Subcutaneous abdominal adipose tissue (tissue), 5 donors: ENCODE measurements at regions not wholly inside any gene's neighbourhood (a gene's known extent, or its start where the extent isn't known, plus 50 kb on each side); places are given as distances from the start of the nearest gene placed in this dataset.
"Not testable (repeated sequence)": the region's sequence is repeated elsewhere in the genome, so short reads cannot be mapped to it uniquely, and the experiment has no call there.

Experiments used
- H3K27ac ChIP-seq: one replicate; pipeline ENCODE4 v1.7.0; 2013; ENCODE audit warnings: low read depth, mild to moderate bottlenecking, inconsistent platforms, low read length, moderate library complexity
- H3K27me3 ChIP-seq, 5 donors: one replicate each; pipeline ENCODE4 v1.7.0; 2013; ENCODE audit warnings: low read length in 5 of 5, inconsistent platforms in 1 of 5; ENCODE audit not compliant: control insufficient read depth in 5 of 5, insufficient read depth in 4 of 5
- H3K36me3 ChIP-seq, 5 donors: one replicate each; pipeline ENCODE4 v1.7.0; 2013; ENCODE audit warnings: low read length in 5 of 5; ENCODE audit not compliant: control insufficient read depth in 5 of 5, insufficient read depth in 5 of 5
- H3K4me1 ChIP-seq, 5 donors: one replicate each; pipeline ENCODE4 v1.7.0; 2013; ENCODE audit warnings: low read length in 5 of 5, mild to moderate bottlenecking in 3 of 5, moderate library complexity in 1 of 5; ENCODE audit not compliant: control insufficient read depth in 5 of 5, insufficient read depth in 5 of 5
- H3K4me3 ChIP-seq, 5 donors: one replicate each; pipeline ENCODE4 v1.7.0; 2013; ENCODE audit warnings: low read length in 5 of 5, low read depth in 1 of 5
- H3K9ac ChIP-seq, 5 donors: one replicate each; pipeline ENCODE4 v1.7.0; 2013; ENCODE audit warnings: low read length in 5 of 5, mild to moderate bottlenecking in 4 of 5, moderate library complexity in 3 of 5
- H3K9me3 ChIP-seq, 5 donors: one replicate each; pipeline ENCODE4 v1.7.0; 2013; ENCODE audit warnings: low read length in 5 of 5; ENCODE audit not compliant: control insufficient read depth in 5 of 5
- donor health status: healthy.
- donor health status: healthy.
- donor health status: healthy.
- donor health status: healthy.
- donor health status: healthy.

- no peaks in the 10 kb centered on the region for H3K36me3 ChIP-seq
- H3K9ac ChIP-seq: no peak overlapping the region
- no peak overlapping the region for H3K4me3 ChIP-seq
- peaks cover 27 to 55% (median 41%) of the 10 kb centered on the region in 5 donors for H3K27me3 ChIP-seq
- no peak overlapping the region for H3K27ac ChIP-seq
- no peaks in the 10 kb centered on the region for H3K4me1 ChIP-seq
- H3K9me3 ChIP-seq: no peaks in the 10 kb centered on the region
These were observed 109.9 kb downstream of the MICALL2 start for GRCh38 chr7:1349351-1349761.

DNA sequence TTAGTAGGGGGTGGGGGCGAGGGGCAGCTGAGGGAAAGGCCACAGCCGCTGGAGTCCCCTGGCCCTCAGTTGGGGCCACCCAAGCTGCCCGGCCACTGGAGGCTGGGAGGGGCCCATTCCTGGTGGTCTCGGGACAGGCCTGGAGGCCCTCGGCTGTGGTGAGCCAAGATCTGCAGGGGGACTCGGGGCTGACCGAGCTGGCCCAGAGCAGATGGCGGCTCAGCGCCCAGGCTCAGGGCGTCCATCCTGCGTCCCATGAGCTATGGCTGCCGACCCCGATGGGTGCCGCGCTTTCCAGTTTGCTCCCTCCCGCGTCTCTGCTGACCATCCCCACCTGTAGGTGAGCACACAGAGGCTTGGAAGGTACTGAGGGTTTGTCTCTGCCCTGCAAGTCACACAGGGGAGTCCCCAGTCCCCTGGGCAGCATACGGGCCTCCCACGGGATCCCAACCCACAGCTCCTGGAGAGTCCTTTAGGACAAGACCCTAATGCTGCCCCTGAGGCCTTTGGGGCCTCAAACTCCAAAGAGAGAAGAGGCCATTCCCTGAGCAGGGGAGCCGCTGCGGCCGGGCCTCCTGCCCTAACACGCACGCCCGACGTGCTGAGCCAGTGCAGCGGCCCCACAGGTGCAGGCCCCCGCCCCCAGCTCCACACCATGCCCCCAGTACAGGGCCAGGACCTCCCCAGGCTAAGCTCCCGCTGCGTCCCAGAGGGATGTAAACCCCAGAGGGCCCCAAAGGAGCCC is 107.2 kb downstream of the MICALL2 start:
- no peak overlapping the region for H3K9ac ChIP-seq
- H3K27me3 ChIP-seq: peaks cover 21 to 56% (median 45%) of the 10 kb centered on the region in 5 donors
- no peaks in the 10 kb centered on the region for H3K9me3 ChIP-seq
- no peak overlapping the region for H3K27ac ChIP-seq
- H3K36me3 ChIP-seq: no peaks in the 10 kb centered on the region
- H3K4me3 ChIP-seq: no peak overlapping the region
- H3K4me1 ChIP-seq: no peaks in the 10 kb centered on the region

DNA sequence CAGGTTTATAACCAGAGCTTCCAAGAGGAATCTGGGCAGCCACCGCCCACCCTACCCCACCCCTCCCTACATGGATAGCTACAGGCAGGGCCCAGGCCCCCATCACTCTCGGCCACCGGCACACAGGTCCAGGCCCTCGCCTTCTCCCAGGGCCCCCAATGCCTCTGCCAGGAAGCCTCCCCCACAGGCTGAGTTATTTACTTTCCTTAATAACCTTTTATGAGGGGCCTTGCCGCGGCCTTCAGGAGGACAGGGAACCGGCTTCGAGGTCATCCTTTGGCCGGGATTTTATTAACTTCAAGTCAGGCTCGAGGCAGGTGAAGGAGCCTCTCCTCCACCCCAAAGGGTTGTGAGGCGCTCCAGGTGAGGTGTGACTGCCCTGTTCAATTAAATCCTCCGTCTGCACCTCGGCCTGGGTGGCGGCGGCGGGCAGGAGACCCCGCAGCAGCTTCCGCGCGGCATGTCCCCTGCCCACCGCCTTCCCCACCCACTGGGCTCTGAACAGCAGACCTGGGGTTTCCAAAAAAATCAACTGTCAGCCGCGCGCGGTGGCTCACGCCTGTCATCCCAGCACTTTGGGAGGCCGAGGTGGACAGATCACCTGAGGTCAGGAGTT is 106.5 kb downstream of the MICALL2 start:
- peaks cover 21 to 55% (median 41%) of the 10 kb centered on the region in 5 donors for H3K27me3 ChIP-seq
- no peak overlapping the region for H3K4me3 ChIP-seq
- no peaks in the 10 kb centered on the region for H3K4me1 ChIP-seq
- H3K9ac ChIP-seq: no peak overlapping the region
- no peaks in the 10 kb centered on the region for H3K9me3 ChIP-seq
- H3K36me3 ChIP-seq: no peaks in the 10 kb centered on the region
- H3K27ac ChIP-seq: no peak overlapping the region

DNA sequence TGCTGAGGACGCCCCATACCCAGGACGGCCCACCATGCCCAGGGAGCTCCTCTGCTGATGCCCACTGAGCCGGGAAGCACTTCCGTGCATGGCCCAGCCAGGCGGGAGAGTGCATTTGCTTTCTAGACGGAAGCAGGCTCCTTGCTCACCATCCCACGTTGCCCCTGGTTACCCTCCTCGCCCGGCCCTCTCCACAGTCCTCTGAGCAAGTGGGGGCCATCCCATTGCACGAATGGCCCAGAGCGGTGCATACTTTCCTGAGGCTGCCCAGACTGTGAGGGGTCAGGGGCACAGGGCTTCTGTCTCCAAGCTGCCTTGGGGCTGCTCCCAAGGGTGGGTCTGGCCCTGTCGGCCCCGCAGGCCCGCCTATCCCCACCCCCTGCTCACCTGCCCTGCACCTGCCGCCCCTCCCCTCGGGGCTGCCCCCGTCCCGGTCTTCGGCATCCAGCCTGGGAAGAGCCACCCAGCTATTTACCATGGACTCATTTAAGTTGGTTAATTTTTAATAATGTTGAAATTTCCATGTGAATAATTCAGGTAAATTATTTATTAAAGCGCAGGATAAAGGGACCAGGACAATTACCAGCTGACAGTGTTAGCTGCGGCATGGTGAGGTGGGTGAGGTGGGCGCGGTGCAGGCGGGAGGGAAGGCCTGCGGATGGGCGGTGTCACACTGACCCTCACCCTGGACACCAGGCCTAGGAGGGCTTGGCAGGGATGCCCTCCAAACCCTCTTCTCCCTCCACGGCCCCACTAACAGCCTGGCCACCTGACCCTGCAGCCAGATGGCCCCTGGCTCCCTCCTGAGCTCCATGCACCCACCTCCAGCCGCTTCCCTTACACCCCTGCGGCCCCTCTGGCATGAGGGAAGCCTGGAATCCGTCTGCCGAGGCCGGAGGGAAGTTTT is 104.4 kb downstream of the MICALL2 start:
- no peak overlapping the region for H3K27ac ChIP-seq
- H3K9me3 ChIP-seq: peaks cover 0 to under 1% (median 0%) of the 10 kb centered on the region in 5 donors
- peaks cover 13 to 44% (median 30%) of the 10 kb centered on the region in 5 donors for H3K27me3 ChIP-seq
- H3K9ac ChIP-seq: no peak overlapping the region
- no peaks in the 10 kb centered on the region for H3K36me3 ChIP-seq
- no peak overlapping the region for H3K4me3 ChIP-seq
- H3K4me1 ChIP-seq: no peaks in the 10 kb centered on the region

DNA sequence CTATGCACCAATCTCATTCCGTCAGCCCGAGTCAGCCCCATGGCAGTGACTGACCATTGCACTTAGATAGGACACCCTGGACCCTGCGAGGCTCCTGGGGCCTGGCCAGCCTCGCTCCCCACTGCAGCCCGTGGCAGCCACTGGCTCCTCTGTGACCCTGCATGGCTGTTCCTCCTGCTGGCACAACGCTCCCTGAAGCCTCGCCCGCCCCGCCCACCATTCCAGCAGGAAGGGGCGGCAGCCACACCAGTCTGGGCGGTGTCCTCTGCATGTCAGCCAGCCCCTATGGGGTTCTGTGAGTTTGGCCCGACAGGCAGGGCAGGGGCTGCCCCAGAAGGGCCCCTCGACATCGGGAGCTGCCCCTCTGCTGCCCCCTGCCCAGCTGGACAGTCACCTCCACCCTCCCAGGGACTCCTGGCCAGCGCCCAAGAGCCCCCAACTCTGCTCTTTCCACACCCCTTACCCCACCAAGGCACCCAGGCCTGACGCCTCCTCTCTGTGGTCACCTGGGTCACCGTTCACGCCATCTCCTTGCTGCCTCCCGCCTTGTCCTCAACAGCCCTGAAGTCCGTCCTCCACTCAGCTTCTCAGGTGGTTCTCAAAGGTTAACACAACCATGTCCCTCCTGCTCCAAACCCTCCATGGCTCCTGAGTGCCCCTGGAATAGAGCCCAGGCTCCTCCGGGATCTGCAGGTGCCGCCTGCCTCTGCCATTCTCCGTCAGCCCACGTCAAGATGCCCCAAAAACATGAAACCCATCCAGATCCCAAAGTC is 103.5 kb downstream of the MICALL2 start:
- Histone ChIP-seq H3K36me3 (no peaks in the 10 kb centered on the region), H3K27ac (no peak overlapping the region), H3K9me3 (peaks cover 0 to 8% (median 5%) of the 10 kb centered on the region in 5 donors), H3K4me3 (no peak overlapping the region), H3K27me3 (peaks cover 13 to 44% (median 32%) of the 10 kb centered on the region in 5 donors), H3K4me1 (no peaks in the 10 kb centered on the region), H3K9ac (no peak overlapping the region)

- not testable (repeated sequence) for H3K4me1 ChIP-seq, H3K9me3 ChIP-seq, H3K27ac ChIP-seq, H3K36me3 ChIP-seq, H3K4me3 ChIP-seq, H3K9ac ChIP-seq
- H3K27me3 ChIP-seq: peaks cover 10 to 40% (median 31%) of the 10 kb centered on the region in 5 donors
These were observed 102.4 kb downstream of the MICALL2 start for GRCh38 chr7:1356853-1357252.

DNA sequence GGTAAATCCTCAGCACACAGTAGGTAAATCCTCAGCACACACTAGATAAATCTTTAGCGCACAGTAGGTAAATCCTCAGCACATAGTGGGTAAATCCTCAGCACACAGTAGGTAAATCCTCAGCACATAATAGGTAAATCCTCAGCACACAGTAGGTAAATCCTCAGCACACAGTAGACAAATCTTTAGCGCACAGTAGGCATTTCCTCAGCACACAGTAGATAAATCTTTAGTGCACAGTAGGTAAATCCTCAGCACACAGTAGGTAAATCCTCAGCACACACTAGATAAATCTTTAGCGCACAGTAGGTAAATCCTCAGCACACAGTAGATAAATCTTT is 102.0 kb downstream of the MICALL2 start:
- H3K36me3 ChIP-seq, H3K4me3 ChIP-seq, H3K9me3 ChIP-seq, H3K27ac ChIP-seq, H3K4me1 ChIP-seq, H3K9ac ChIP-seq: not testable (repeated sequence)
- peaks cover 6 to 36% (median 28%) of the 10 kb centered on the region in 5 donors for H3K27me3 ChIP-seq

- Histone ChIP-seq H3K36me3 (no peaks in the 10 kb centered on the region), H3K9me3 (peaks cover 0 to 8% (median 5%) of the 10 kb centered on the region in 5 donors), H3K9ac (no peak overlapping the region), H3K4me1 (no peaks in the 10 kb centered on the region), H3K27ac (no peak overlapping the region), H3K4me3 (no peak overlapping the region), H3K27me3 (peaks cover 4 to 31% (median 27%) of the 10 kb centered on the region in 5 donors)
These were observed 101.5 kb downstream of the MICALL2 start for GRCh38 chr7:1357601-1358271.

GRCh38 chr7:1358376-1359050 is 100.8 kb downstream of the MICALL2 start:
- Histone ChIP-seq H3K27ac (no peak overlapping the region), H3K4me1 (no peaks in the 10 kb centered on the region), H3K4me3 (no peak overlapping the region), H3K9me3 (peaks cover 0 to 8% (median 5%) of the 10 kb centered on the region in 5 donors), H3K36me3 (no peaks in the 10 kb centered on the region), H3K9ac (no peak overlapping the region), H3K27me3 (peaks cover 4 to 30% (median 27%) of the 10 kb centered on the region in 5 donors)
